Bone marrow (tissue), 2 donors: ENCODE measurements at regions not wholly inside any gene's neighbourhood (a gene's known extent, or its start where the extent isn't known, plus 50 kb on each side); places are given as distances from the start of the nearest gene placed in this dataset.

Experiments used
- DNase-seq, 2 donors: peaks; one replicate each; lab custom pipeline; 2025; lab: John Stamatoyannopoulos, UW

DNA sequence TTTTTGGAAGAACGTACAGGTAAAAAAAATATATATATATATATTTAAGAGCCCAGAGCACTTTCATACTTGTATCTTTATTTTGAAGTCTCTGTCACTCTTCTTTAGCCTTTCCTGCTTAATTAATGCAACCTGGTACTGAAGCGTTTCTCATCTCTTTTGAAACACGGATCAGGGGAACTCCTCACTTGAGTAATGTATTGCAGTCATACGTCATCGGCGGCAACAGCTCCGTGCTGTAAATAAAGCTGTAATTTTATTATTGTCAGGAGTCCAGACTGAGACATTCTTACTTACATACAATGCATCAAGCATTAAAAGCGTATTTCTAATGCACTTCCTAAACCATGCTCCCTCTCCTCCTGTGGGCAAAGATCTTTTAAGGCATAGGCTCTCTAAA, 514.7 kb downstream of the SOX11 start:
- no peak for DNase-seq

DNA sequence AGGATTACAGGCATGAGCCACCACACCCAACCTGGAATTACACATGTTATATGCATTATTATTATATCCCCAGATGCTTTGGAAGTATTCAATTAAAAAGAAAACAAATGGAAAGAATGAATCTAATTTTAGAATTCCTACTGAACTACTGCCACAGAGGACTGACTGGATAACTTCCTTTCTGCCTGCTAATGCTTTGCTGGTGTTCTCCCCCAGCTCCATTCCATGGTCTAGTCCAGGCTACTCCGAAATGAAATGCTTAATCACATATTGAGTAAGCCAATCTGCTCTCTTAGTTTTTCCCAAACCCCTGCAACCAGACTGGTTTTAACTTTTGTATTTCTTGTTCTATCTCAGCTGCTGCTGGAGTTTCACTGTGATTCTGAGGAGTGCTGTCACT, 519.1 kb downstream of the SOX11 start:
- DNase-seq = no peak

DNA sequence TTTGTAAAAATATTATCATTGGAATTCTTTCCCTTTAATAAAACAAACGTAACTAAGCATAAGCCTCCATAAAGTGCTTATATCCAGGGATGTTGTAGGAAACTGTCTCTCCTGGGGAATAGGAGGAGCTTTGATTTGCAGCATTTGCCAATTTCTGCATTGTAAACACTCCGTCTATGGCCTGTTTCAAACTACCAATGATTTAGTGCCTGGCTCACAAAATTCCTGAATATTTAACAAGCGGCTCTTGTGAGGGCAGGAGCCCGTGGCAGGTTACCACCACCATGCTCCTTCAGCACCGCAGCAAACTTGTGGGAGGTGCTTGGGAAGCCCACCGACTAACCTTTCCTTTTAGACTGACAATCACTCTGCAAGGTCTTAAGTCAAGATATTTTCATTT, 520.3 kb downstream of the SOX11 start:
- DNase-seq = no peak

DNA sequence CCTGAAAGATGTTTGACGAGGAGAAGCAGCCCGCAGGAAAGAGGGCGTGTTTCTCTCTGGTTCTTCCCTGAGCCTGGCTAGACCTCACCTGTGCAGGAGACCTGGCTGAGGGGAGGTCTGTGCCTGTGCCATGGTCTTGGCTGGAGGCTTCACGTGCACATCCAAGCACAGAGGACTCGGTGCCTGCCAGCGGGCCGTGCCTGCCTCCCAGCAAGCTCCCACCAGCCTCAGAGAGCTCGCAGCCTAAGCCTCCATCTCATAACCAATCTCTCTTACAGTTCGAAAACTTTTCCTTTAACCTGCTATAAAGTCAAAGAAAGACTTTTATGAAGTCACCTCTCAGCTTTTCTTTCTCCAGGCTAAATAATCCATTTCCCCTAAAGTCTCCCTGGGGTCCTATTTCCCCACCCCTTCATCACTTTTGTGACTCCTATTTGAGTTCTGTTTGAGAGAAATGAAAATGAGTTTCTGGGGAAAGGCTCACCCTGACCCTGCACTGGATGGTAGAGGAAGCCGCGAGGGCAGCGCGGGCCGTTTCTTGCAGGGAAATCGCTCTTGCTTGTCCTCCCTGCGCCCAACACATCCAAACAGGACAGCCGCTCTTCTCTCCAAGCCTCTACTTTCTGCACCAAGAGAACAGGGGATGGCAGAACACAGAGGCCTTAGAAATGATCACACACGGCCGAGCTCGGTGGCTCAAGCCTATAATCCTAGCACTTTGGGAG, 521.0 kb downstream of the SOX11 start:
- DNase-seq = no peak

DNA sequence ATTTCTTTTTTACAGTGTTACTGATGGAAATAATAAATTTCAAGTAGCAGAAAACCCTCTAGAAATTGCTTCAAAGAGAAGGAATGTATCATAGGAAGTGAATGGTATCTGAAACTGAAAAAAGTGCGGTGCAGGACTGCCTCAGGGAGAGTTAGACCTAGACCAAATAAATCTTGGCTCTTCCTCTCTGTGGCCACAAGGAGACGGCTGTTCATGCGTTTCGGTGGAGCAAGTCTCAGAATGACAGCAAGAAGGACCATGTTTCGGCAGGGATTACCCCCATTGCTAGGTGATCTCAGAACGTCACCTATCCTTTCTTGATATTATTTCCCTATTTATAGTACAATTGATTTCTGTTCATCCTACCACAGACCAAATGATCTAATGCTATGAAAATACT, 522.3 kb downstream of the SOX11 start:
- no peak for DNase-seq

DNA sequence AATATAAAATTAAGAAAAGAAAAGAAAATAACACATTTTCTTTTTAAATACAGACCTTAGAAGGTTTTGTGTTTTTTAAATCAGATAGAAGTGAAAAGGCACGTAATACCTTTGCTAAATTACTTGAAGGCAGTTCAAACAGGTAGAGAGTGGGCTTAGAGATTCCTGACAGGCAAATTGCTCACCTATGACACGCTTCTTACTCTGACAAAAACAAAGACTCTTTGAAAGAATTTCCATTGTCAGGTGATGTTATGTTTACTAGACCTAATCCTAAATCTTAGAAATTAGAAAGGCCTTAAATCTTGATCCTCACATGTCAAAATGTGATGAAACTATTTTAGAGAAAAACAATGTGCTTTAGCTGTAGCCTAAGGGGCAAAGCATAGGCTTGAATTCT, 522.9 kb downstream of the SOX11 start:
- DNase-seq = no peak

DNA sequence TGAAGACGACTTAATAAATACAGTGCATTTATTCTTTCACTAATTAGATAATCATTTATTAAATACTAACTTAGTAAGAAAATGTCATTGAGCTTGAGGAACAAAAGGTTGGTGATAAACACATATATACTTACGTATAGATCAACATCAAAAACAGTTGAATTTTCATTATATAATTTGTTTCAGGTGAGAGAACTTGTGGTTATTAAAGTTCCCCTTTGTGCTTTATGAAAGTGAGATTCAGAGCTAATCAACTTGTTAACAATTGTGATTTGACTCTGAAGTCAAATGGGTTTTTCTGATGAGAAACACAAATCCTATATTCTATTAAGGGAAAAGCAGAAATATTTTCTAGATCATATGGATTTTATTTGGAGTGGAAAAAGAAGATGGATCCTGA, 524.0 kb downstream of the SOX11 start:
- no peak for DNase-seq

DNA sequence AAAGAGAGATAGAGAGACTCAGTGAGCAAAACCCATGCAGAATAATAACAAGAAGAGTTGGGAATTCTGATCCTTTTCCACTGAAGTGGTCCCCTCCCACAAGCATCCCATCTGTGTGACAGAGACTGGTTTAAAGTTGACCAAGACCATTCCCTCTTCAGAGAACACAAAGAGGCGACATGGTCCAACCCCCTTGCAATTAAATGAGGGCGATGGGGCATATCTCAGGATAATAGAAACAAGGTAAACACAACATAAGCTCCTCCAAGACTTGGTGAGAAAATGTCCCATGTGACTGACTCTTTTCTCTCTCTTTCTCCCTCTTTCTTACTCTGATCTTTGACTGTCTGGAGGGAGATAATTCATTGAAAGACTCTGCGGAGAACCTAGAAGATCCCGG, 526.7 kb downstream of the SOX11 start:
- no peak for DNase-seq

DNA sequence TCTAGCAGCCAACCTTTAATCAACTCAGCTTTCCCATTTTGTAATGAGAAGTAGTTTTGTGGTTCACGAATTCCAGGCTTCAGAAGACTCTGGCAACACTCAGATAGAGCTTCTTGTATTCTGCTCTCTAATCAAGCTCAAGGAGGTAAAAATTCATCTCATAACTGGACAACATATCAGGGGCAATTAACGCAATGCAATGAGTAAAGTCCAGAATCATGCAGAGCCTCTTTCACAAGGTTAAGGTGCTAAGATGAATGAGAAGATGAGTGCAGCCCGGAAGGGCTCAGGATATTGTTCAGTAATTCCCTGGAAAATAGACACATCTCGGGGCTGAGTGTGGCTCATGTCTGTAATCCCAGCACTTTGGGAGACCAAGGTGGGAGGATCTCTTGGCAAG, 527.7 kb downstream of the SOX11 start:
- no peak for DNase-seq

DNA sequence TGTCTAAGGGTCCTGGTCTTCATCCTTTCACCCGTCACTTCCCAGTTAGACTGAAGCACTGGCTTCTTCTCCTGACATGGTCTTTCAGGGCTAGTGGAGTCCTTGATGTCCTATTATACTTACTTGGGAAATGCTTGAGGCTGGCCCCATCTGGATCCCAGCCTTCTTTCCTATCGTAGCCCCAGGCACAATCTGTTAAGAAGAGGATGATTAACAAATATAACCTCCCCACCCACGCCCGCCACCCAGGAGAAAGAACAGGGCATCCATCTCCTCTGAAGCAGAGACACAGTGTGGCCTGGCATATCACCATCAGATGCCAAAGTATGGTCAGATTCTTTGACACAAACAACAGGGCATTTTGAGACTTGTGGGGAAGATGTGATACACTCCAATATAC, 530.1 kb downstream of the SOX11 start:
- no peak for DNase-seq

DNA sequence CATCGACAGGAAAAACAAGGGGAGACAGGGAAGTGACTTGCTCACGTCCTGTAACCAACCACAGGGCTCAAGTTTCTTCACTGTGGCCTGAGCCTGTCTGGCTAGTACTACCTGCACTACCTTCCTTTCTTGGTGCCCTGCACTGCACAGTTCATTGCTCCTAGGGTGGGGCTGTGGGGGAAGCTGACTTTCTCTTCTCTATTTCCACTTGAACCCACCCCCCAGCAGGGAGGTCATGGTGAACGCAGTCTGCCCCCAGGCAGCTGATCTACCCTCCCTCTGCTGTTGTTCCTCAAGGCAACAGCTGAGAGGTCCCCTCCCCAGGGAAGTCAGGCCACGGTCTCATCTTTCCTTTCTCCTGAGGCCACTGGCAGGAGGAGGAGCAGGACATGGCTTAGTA, 532.1 kb downstream of the SOX11 start:
- DNase-seq = no peak

DNA sequence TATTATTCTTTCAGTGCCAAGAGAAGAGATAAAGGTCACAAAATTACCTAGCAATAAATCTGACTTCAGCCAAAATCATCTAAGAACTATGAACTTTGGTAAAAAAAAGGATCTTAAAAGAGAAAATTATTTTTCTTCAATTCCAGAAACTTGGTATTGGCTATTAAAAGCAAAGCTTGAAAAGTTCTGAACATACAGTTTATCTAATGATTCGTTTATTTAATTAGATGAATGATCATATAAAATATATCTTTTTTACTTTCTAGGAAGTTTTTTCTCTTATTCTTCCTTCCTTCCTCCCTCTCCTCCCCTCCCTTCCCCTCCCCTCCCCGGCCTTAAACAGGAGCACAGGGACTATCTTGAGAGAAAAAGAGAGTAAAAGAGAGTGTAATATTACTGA, 536.1 kb downstream of the SOX11 start:
- no peak for DNase-seq

DNA sequence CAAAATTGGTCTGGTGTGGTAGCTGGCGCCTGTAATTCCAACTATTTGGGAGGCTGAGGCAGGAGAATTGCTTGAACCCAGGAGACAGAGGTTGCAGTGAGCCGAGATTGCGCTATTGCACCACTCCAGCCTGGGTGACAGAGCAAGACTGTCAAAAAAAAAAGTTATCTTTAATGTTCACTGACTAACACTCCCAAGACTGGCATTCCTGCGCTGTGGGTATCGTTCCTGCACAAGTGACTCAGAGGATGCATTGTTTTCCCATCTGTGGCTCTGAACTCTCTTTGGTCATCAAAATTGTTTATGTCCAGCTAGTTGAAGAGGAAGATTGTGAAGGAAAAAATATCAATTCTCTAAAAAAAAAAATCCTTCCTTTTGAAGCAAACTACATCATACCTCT, 539.0 kb downstream of the SOX11 start:
- DNase-seq = no peak

DNA sequence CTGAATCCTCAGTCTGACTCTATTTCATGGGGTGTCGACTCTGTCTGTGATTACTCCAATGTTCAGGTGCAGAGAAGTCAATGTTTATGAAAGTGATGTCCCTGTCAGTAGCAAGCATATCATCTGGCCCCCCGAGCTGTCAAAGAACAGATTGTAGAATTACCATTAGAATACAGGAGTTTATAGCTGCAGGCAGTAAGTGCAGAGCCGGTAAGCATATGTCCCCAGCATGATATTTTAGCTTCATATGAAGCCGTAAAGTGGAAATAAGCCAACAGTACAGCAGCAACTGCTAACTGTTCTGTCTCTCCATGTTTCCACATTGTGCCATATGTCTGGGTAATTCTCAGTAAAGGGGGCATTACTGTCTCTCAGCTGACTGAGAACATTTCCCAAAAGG, 541.8 kb downstream of the SOX11 start:
- DNase-seq = no peak

DNA sequence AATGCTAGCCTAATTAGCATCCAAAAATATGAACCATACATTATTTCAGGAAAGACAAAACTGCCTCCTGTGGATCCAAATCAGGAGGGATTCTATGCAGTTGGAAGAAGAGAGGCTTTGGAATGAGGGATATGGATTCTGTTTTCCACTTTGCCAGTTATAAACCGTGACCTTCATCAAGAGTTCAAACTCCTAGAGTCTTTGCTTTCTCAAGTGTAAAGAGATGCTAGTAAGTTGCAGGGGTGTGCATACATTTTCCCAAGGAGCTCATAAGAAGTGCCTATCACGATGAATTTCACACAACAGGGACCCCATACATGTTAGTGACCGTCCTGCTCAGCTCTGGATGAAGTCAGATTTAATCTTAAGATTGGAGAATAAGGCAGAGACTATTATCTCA, 542.5 kb downstream of the SOX11 start:
- no peak for DNase-seq

DNA sequence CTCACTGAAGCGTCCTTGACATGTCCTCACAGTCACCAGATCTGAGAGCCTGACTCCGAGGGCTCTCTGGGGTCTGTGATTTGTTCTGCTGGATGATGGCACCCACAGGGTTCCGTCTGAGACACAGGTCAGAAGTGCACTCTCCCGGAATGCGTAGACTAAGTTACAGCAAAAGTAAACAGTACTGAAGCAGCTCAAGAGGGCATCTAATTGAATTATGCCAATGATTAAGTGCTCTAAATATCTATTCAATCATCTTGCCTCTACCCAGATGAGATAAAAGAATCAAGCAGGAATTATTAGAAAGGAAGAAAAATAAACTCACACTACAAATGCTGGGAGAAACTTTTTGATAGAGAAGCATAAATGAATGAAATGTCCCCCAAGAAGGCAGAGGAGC, 544.1 kb downstream of the SOX11 start:
- no peak for DNase-seq

DNA sequence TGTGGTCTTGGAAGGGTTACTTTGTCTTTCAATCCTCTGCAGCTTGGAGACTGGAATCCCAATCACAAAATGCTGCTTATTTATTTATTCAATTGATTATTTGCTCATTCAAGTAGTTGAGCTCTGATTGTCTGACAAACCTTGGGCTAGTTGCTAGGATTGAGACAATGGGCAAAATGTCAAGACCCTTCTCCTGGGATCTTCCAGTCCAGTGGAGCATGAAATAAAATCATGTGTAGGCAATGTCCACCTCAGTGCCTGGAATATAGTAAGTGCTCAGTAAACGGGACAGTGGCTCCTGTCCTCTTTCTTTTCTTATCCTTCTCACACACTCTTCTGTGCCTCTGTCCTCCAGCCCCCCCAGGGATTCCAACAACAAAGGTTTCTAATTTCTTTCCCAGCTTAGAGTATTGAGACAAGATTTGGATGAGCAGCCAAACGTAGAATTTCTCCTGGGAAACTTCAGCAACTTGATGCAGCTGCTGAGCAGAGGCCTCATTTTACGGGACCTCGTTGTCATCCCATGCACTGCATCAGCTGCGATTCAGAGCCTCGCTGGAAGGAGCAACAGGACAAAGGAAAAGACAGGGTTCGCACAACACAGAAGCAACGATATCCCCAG, 545.0 kb downstream of the SOX11 start:
- DNase-seq = no peak

DNA sequence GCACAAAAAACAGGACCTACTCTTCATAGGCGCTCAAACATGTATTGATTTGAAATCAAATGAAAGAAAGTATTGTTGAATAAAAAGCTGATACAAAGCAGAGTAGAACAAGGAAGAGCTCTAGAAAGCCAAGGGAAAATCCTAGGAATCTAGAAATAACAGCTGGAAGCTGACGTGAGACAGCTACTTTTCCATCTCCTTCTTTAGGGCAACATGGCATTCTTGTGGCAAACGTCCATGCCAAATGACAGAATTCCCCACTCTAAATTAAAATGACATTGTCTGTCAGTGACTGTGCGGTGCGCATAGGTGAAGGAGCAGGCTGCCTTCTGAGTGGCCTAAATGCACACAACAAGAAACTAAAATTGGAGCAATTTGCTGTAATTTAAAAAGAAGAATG, 557.4 kb downstream of the SOX11 start:
- no peak for DNase-seq

DNA sequence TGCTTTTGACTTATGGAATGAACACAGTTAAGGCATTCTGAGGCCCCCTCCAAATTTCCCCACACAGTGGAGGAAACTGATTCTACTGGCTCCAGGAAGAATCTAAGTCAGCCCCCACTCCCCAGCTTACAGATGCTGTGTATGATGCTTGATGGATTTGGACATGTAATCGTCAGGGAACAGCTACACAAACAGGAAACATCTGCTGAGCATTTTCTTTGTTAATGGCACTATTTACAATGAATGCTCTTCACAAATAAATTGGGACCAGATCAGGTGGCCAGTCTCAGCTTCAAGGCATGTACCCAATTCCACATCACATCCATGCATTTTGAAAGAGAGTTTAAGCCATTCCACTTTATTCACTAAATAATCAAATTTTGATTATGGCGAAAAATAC, 562.3 kb downstream of the SOX11 start:
- no peak for DNase-seq

DNA sequence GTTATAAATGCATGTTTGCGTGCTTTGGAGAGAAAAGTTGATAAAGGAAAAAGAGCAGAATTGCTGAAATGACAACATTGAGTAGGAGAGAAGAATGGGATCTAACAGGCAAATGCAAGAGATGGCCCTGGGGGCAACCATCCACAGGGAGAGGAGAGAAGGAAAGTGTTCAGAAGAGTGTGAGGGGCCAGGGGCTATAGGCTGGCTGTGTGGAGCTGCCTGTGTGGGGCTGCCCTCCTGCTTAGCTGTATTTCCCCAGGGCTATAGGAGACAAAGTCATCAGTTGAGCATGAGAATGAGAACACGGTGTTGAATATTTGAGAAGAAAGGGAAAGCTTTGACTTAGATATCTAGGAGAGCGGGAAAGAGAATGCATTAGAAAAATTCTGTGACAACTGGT, 572.0 kb downstream of the SOX11 start:
- DNase-seq = no peak

DNA sequence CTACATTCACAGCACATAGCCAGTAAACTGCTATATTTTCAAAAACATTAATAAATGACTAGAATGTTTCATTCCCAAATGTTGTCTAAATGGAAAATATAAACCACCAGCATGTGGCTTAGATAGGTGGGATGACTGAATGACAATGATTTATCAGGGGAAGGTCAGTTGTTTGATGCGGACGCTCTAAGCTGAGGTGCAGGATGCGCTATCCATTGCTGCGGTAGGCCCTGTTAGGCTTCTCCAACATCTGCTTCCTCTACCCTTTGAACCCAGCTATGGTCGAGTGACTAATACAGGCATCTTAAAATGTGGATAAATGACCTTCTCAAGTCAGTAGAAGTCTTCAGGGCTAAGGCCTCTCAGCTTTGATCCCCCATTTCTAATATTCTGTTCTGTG, 584.2 kb downstream of the CMPK2 start:
- no peak for DNase-seq

DNA sequence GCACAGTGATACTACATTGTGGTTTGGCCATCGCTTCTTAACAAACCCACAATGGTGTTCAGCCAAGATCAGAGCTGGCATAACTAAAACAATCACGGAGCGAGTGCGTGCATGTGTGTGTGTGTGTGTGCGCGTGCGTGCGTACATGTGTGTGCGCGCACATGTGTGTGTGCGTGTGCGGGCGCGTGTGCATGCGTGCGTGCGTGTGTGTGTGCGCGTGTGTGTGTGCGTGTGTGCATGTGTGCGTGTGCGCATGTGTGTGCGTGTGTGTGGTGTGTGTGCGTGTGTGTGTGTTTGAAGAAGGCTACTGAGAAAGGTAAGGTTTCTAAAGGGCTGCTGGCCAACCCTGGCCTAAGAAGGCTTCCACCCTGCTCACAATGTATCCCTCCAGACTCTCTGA, 582.4 kb downstream of the CMPK2 start:
- DNase-seq = no peak

DNA sequence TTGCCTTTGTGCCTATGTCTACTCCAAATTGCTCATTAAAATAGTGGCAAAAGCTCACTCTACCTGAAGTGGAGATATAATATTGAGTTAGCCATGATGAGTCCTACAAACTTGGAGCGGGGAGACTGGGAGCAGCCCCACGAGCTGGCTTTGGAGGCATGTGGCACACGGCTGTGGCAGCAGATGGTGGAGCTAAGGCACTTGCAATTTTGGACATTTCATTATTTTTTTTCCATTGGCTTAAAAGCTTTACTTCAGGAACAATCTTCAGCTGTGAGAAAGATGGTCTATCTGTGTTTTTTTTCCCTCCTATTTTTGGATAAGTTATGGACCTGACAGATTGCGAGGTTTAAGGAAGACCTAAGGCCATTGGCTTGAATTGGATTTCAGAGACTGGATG, 578.3 kb downstream of the CMPK2 start:
- no peak for DNase-seq

DNA sequence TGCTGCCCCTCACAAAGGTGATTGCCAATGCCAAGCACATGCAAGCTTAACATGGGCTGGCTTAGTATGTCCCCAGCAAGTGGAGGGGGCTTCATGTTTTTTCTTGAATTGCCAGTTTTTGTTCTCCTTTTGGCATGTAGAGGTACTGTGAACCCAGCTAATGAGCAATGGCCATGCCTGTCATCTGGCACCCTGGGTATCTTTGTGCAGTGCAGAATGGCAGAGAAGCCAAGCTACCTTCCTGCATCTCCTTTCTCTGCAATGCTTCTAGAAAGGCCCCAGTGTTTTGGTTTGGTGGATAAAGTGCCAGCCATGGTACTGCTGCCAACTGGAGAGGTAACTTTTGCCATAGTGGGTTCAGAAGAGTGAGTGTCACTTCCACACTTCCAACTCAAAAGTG, 576.9 kb downstream of the CMPK2 start:
- DNase-seq = no peak
